ENCODE measurements at regions not wholly inside any gene's neighbourhood (a gene's known extent, or its start where the extent isn't known, plus 50 kb on each side); places are given as distances from the start of the nearest gene placed in this dataset.

- TF ChIP-seq CTCF (IDR thresholded peaks at IDR 0.05) = no peak
- TF ChIP-seq ZFX (IDR thresholded peaks at IDR 0.05; ENCODE audit: borderline replicate concordance) = no peak
Measured at GRCh38 chr5:164153469-164154172, 648.2 kb downstream of the MAT2B start.
